H9 (cell line): ENCODE measurements at regions not wholly inside any gene's neighbourhood (a gene's known extent, or its start where the extent isn't known, plus 50 kb on each side); places are given as distances from the start of the nearest gene placed in this dataset.
"Not testable (repeated sequence)": the region's sequence is repeated elsewhere in the genome, so short reads cannot be mapped to it uniquely, and the experiment has no call there.

Experiments used
- DNase-seq: peaks from one replicate; pipeline ENCODE4 v3.0.0-alpha.2; 2017
- H2AFZ ChIP-seq: one replicate; pipeline ENCODE4 v1.6.1; 2013; ENCODE audit warnings: mild to moderate bottlenecking, low read length, control low read depth, moderate library complexity
- H2AK5ac ChIP-seq: 2 replicates; pipeline ENCODE4 v1.6.1; 2013; ENCODE audit warnings: low read length, control low read depth, mixed read lengths; ENCODE audit not compliant: insufficient read length
- H2BK120ac ChIP-seq: one replicate; pipeline ENCODE4 v1.6.1; 2013; ENCODE audit warnings: low read depth, mild to moderate bottlenecking, low read length, control low read depth, inconsistent platforms; ENCODE audit not compliant: poor library complexity, severe bottlenecking
- H2BK12ac ChIP-seq: 2 replicates; pipeline ENCODE4 v1.6.1; 2013; ENCODE audit warnings: low read length, control low read depth, mixed read lengths, low read depth; ENCODE audit not compliant: insufficient read length
- H2BK15ac ChIP-seq: 2 replicates; pipeline ENCODE4 v1.6.1; 2013; ENCODE audit warnings: low read depth, low read length, control low read depth
- H2BK20ac ChIP-seq: one replicate; pipeline ENCODE4 v1.6.1; 2013; ENCODE audit warnings: low read depth, mild to moderate bottlenecking, low read length, control low read depth, inconsistent platforms; ENCODE audit not compliant: poor library complexity, severe bottlenecking
- H2BK5ac ChIP-seq: 2 replicates; pipeline ENCODE4 v1.6.1; 2013; ENCODE audit warnings: low read length, control low read depth, mixed read lengths; ENCODE audit not compliant: insufficient read length
- H3K14ac ChIP-seq: 2 replicates; pipeline ENCODE4 v1.6.1; 2013; ENCODE audit warnings: low read length, control low read depth; ENCODE audit not compliant: insufficient read depth
- H3K18ac ChIP-seq: 2 replicates; pipeline ENCODE4 v1.6.1; 2013; ENCODE audit warnings: low read depth, mild to moderate bottlenecking, mixed read lengths, low read length, control low read depth; ENCODE audit not compliant: insufficient read length
- H3K23ac ChIP-seq: 2 replicates; pipeline ENCODE4 v1.6.1; 2013; ENCODE audit warnings: low read length, control low read depth, mixed read lengths, low read depth; ENCODE audit not compliant: insufficient read length
- H3K23me2 ChIP-seq: 2 replicates; pipeline ENCODE4 v1.6.1; 2013; ENCODE audit warnings: low read depth, mild to moderate bottlenecking, mixed read lengths, low read length, control low read depth; ENCODE audit not compliant: insufficient read length, poor library complexity, severe bottlenecking
- H3K27ac ChIP-seq: 2 replicates; pipeline ENCODE4 v1.5.1; 2013; ENCODE audit warnings: low read length, control low read depth, mixed read lengths, low read depth; ENCODE audit not compliant: insufficient read length
- H3K27me3 ChIP-seq: 2 replicates; pipeline ENCODE4 v1.6.1; 2013; ENCODE audit warnings: low read length, control low read depth, inconsistent platforms; ENCODE audit not compliant: insufficient read depth
- H3K4ac ChIP-seq: 2 replicates; pipeline ENCODE4 v1.6.1; 2013; ENCODE audit warnings: low read depth, mild to moderate bottlenecking, control low read depth, inconsistent platforms, low read length, moderate library complexity
- H3K4me1 ChIP-seq: 2 replicates; pipeline ENCODE4 v1.6.1; 2013; ENCODE audit warnings: low read length, control low read depth, inconsistent platforms; ENCODE audit not compliant: insufficient read depth
- H3K4me2 ChIP-seq: 2 replicates; pipeline ENCODE4 v1.6.1; 2013; ENCODE audit warnings: low read length, control low read depth, mixed read lengths; ENCODE audit not compliant: insufficient read length, insufficient read depth
- H3K56ac ChIP-seq: 2 replicates; pipeline ENCODE4 v1.6.1; 2013; ENCODE audit warnings: low read depth, mild to moderate bottlenecking, mixed read lengths, low read length, control low read depth; ENCODE audit not compliant: insufficient read length
- H3K79me1 ChIP-seq: 2 replicates; pipeline ENCODE4 v1.6.1; 2013; ENCODE audit warnings: low read depth, mild to moderate bottlenecking, moderate library complexity, low read length, control low read depth, inconsistent platforms; ENCODE audit not compliant: insufficient read depth, poor library complexity, severe bottlenecking
- H3K79me2 ChIP-seq: 2 replicates; pipeline ENCODE4 v1.6.1; 2013; ENCODE audit warnings: low read length, control low read depth, inconsistent platforms; ENCODE audit not compliant: insufficient read depth
- H3K9ac ChIP-seq: 2 replicates; pipeline ENCODE4 v1.6.1; 2013; ENCODE audit warnings: low read length, control low read depth, mixed read lengths; ENCODE audit not compliant: insufficient read length; ENCODE audit errors: extremely low read depth
- H3K9me3 ChIP-seq: one replicate; pipeline ENCODE4 v1.6.1; 2013; ENCODE audit warnings: low read depth, low read length, inconsistent platforms; ENCODE audit not compliant: control insufficient read depth
- H3T11ph ChIP-seq: one replicate; pipeline ENCODE4 v1.6.1; 2013; ENCODE audit warnings: mild to moderate bottlenecking, low read length, control low read depth, inconsistent platforms
- H4K20me1 ChIP-seq: one replicate; pipeline ENCODE4 v1.6.1; 2013; ENCODE audit not compliant: control insufficient read depth, insufficient read length, insufficient read depth
- H4K5ac ChIP-seq: 2 replicates; pipeline ENCODE4 v1.6.1; 2013; ENCODE audit warnings: low read depth, mild to moderate bottlenecking, mixed read lengths, low read length, control low read depth; ENCODE audit not compliant: insufficient read length
- H4K8ac ChIP-seq: replicated peaks from 2 replicates; pipeline ENCODE4 v1.6.1; 2013; ENCODE audit warnings: low read length, control low read depth, mixed read lengths, low read depth; ENCODE audit not compliant: insufficient read length
- H4K91ac ChIP-seq: 2 replicates; pipeline ENCODE4 v1.6.1; 2013; ENCODE audit warnings: low read depth, mild to moderate bottlenecking, moderate library complexity, mixed read lengths, low read length, control low read depth; ENCODE audit not compliant: insufficient read length
- H3K27ac Mint-ChIP-seq, 3 experiments: 2 replicates in 2 of 3; 3 replicates in 1 of 3; pipeline ENCODE4 v1.8.0; 2020 to 2021; ENCODE audit warnings: mixed read lengths in 3 of 3, mild to moderate bottlenecking in 1 of 3, moderate library complexity in 1 of 3
- H3K27me3 Mint-ChIP-seq: 2 replicates; pipeline ENCODE4 v1.8.0; 2021; ENCODE audit warnings: low read depth, mild to moderate bottlenecking, moderate library complexity, mixed read lengths
- H3K36me3 Mint-ChIP-seq, 3 experiments: 2 replicates in 2 of 3; 3 replicates in 1 of 3; pipeline ENCODE4 v1.8.0; 2020 to 2021; ENCODE audit warnings: low read depth in 3 of 3, mixed read lengths in 3 of 3; ENCODE audit not compliant: insufficient read depth in 1 of 3
- H3K4me1 Mint-ChIP-seq, 2 experiments: 2 replicates each; pipeline ENCODE4 v1.8.0; 2020; ENCODE audit warnings: mixed read lengths in 2 of 2
- H3K4me3 Mint-ChIP-seq, 2 experiments: 2 replicates in 1 of 2; 3 replicates in 1 of 2; pipeline ENCODE4 v1.8.0; 2020 to 2021; ENCODE audit warnings: mild to moderate bottlenecking in 2 of 2, mixed read lengths in 2 of 2, moderate library complexity in 1 of 2
- H3K9me3 Mint-ChIP-seq, 2 experiments: 2 replicates in 1 of 2; 3 replicates in 1 of 2; pipeline ENCODE4 v1.8.0; 2020; ENCODE audit warnings: mild to moderate bottlenecking in 2 of 2, mixed read lengths in 2 of 2, moderate library complexity in 1 of 2
- WGBS: extraction: QIAGEN DNeasy Blood & Tissue Kit; methylation state at CpG from one replicate; pipeline ENCODE4 v1.1.7; 2013; ENCODE audit warnings: missing lambda C conversion rate, low lambda C conversion rate, mixed read lengths; ENCODE audit not compliant: insufficient read length; ENCODE audit errors: extremely low coverage; 5-methylcytosine and 5-hydroxymethylcytosine counted together

DNA sequence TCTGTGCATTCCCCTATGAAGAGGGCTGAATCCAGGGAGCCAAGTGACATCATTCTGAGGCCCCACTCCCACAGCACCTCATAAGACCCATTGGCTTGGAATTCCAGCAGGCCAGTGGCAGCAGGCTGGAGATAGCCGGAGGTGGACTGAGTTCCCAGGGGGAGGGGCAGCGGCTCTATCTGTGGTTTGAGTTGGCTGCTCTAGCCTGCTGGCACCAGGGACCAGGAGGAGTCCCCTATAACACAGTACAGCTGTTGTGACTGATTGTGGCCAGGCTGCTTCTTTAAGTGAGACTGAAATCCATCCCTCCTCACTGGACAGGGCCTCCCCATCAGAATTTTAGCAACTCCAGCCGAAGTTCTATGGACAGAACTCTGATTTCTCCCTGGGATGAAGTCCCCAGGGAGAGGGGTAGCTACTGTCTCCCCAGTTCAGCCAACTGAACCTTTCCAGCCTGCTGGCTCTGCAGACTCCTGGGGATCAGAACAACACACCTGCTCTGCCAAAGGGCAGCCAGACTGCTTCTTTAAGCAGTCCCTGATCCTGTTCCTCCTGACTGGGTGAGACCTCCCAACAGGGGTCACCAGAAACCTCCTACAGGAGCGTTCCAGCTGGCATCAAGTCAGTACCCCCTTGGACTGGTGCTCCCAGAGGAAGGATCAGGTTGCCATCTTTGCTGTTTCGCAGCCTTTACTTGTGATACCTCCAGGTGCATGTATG is 4214.8 kb upstream of the OR11H1 start:
- H3K23me2 ChIP-seq, H2BK12ac ChIP-seq, H2BK120ac ChIP-seq, H3K4me2 ChIP-seq, H3K27me3 ChIP-seq, H2BK20ac ChIP-seq, H2BK15ac ChIP-seq, H3T11ph ChIP-seq, H2AK5ac ChIP-seq, H3K27ac ChIP-seq, H3K4me1 ChIP-seq, H3K27ac Mint-ChIP-seq, DNase-seq, H3K18ac ChIP-seq, H3K56ac ChIP-seq, H4K5ac ChIP-seq, H3K27me3 Mint-ChIP-seq, H4K91ac ChIP-seq, H3K4me1 Mint-ChIP-seq, H4K20me1 ChIP-seq, H3K79me1 ChIP-seq, H3K4me3 Mint-ChIP-seq, H3K4ac ChIP-seq, H3K79me2 ChIP-seq, H3K14ac ChIP-seq, H2BK5ac ChIP-seq, H3K23ac ChIP-seq, H2AFZ ChIP-seq, H4K8ac ChIP-seq, H3K9ac ChIP-seq: not testable (repeated sequence)
- Mint-ChIP-seq H3K9me3 (peaks cover 93% of the 10 kb centered on the region in 2 experiments), H3K36me3 (peaks cover 4 to 48% (median 25%) of the 10 kb centered on the region in 3 experiments)
- H3K9me3 ChIP-seq, result peaks cover 55% of the 10 kb centered on the region
- no CpG with 5 or more reads among the region's 5 CpGs for WGBS

DNA sequence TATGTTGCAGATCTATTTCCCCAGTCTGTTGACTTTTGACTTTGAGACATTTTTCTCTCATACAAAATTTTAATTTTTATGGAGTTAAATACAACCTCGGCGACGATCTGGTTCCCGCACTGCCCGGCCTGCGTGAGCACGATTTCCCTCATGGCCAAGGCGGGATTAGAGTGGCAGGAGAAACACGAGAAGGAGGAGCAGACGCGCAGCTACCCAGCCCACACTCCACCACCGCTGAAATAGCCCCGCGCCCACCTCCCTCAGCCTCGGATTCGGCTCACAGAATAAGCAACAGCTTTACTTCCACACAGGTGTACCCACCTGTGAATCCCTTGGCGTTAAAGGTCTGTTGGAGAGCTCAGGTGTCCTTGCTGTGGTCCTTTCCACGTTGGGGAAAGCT is 4209.4 kb upstream of the OR11H1 start:
- Mint-ChIP-seq H3K9me3 (peaks cover 62% of the 10 kb centered on the region in 2 experiments), H3K36me3 (peaks cover 5 to 32% (median 16%) of the 10 kb centered on the region in 3 experiments)
- H3K27me3 Mint-ChIP-seq, H3K56ac ChIP-seq, H3K14ac ChIP-seq, H3K4me2 ChIP-seq, H3K4me1 Mint-ChIP-seq, DNase-seq, H2AK5ac ChIP-seq, H2BK5ac ChIP-seq, H2BK20ac ChIP-seq, H3T11ph ChIP-seq, H3K27me3 ChIP-seq, H3K9ac ChIP-seq, H2AFZ ChIP-seq, H3K23ac ChIP-seq, H3K79me2 ChIP-seq, H3K4me1 ChIP-seq, H4K5ac ChIP-seq, H3K4ac ChIP-seq, H3K4me3 Mint-ChIP-seq, H2BK12ac ChIP-seq, H3K27ac ChIP-seq, H3K23me2 ChIP-seq, H2BK120ac ChIP-seq, H4K91ac ChIP-seq, H2BK15ac ChIP-seq, H4K8ac ChIP-seq, H3K18ac ChIP-seq, H3K27ac Mint-ChIP-seq, H3K79me1 ChIP-seq, H4K20me1 ChIP-seq: not testable (repeated sequence)
- H3K9me3 ChIP-seq, result peaks cover 12% of the 10 kb centered on the region
- no CpG with 5 or more reads among the region's 18 CpGs for WGBS
